GM12864 (cell line): ENCODE measurements at regions not wholly inside any gene's neighbourhood (a gene's known extent, or its start where the extent isn't known, plus 50 kb on each side); places are given as distances from the start of the nearest gene placed in this dataset.

ENCODE experiments used
- DNase-seq: peaks from one replicate; pipeline ENCODE4 v3.0.0-alpha.2; 2011; ENCODE audit warnings: low read depth
- H3K4me3 ChIP-seq: 2 replicates; pipeline ENCODE4 v1.5.1; 2011; ENCODE audit warnings: mild to moderate bottlenecking, low read depth, low read length, control low read depth
- CTCF ChIP-seq: IDR thresholded peaks from 2 replicates; pipeline ENCODE4 v1.5.1; 2011; ENCODE audit warnings: low read depth, mild to moderate bottlenecking, moderate library complexity, low read length, control low read depth, inconsistent platforms; ENCODE audit errors: missing control alignments

DNA sequence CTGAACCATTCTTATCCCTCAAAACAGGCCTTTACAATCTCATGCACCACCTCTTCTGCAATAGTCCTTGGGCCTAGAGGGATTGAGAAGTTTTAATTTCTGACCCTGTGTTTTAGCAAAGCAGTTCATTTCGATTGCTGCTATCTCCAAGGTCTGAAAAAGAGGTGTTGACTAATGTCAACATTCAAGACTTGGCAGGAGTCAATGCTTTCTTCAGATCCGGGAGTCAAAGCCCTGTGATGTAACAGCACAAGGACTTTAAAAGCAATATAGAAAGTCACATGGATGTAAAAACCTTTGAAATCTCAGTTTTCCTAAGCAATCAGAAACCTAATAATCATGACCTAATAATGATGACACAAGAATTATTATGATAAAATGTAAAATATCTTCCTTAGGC lies 133.8 kb downstream of the ADAM29 start:
- DNase-seq: no peak
- H3K4me3 ChIP-seq: no peak overlapping the region
- TF ChIP-seq CTCF: no peak

GRCh38 chr4:175054980-175055379 lies 136.8 kb downstream of the ADAM29 start:
- peak; percentile 9 for TF ChIP-seq CTCF
- no peak for DNase-seq
- H3K4me3 ChIP-seq: no peak overlapping the region

GRCh38 chr4:175062183-175062592 lies 144.0 kb downstream of the ADAM29 start:
- no peak for DNase-seq
- TF ChIP-seq CTCF: no peak
- H3K4me3 ChIP-seq: no peak overlapping the region

GRCh38 chr4:175065228-175065627 lies 147.1 kb downstream of the ADAM29 start:
- H3K4me3 ChIP-seq: no peak overlapping the region
- no peak for TF ChIP-seq CTCF
- no peak for DNase-seq

GRCh38 chr4:175066923-175067627 lies 148.9 kb downstream of the ADAM29 start:
- TF ChIP-seq CTCF: no peak
- H3K4me3 ChIP-seq: no peak overlapping the region
- DNase-seq: no peak

GRCh38 chr4:175068266-175068665 lies 150.1 kb downstream of the ADAM29 start:
- no peak overlapping the region for H3K4me3 ChIP-seq
- TF ChIP-seq CTCF: no peak
- DNase-seq: no peak

DNA sequence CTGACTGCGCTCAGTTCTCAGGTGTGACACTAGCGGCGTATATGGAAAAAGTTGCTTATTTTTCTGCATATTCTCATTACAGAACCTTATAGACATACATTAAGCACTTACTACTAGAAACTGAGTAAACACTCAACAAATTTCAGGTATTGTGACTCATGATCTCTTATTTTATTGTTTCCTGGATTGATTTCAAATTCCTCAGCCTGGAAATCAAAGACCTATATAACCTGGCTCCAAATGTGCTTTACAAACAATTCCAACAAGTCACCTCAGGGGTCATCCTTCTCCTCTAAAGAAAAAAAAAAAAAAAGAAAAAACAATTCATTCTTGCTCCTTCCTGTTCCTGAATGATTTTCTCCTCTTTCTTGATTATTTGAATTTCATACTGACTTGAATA lies 152.3 kb downstream of the ADAM29 start:
- H3K4me3 ChIP-seq: no peak overlapping the region
- no peak for DNase-seq
- TF ChIP-seq CTCF: no peak
